Omental fat pad (tissue), 3 donors: ENCODE measurements at regions not wholly inside any gene's neighbourhood (a gene's known extent, or its start where the extent isn't known, plus 50 kb on each side); places are given as distances from the start of the nearest gene placed in this dataset.

ENCODE experiments used
- ATAC-seq: fragments of 150-250 bp; one replicate; pipeline ENCODE4 v1.9.1; 2016; ENCODE audit warnings: mild to moderate bottlenecking, moderate library complexity; ENCODE audit not compliant: low FRiP score
- DNase-seq: peaks from one replicate; pipeline ENCODE4 v3.0.0-alpha.2; 2019; ENCODE audit warnings: low spot score
- CTCF ChIP-seq, 3 donors: fragments of 450-650 bp; IDR thresholded peaks; one replicate each; pipeline ENCODE4 v1.5.1; 2016 to 2017; ENCODE audit warnings: antibody characterized with exemption in 3 of 3, mild to moderate bottlenecking in 3 of 3, moderate library complexity in 2 of 3

- DNase-seq: no peak
- no peak for TF ChIP-seq CTCF (IDR thresholded peaks at IDR 0.05)
- ATAC-seq: no peak
Observed at GRCh38 chr6:144932621-144933020, 647.5 kb downstream of the UTRN start.

- no peak for TF ChIP-seq CTCF (IDR thresholded peaks at IDR 0.05)
- ATAC-seq (no peak), DNase-seq (no peak)
Observed at GRCh38 chr6:144935181-144935580, 650.0 kb downstream of the UTRN start.

- DNase-seq (no peak), ATAC-seq (no peak)
- no peak for TF ChIP-seq CTCF (IDR thresholded peaks at IDR 0.05)
Observed at GRCh38 chr6:144935661-144936060, 650.5 kb downstream of the UTRN start.

- ATAC-seq (no peak), DNase-seq (no peak)
- TF ChIP-seq CTCF (IDR thresholded peaks at IDR 0.05): no peak
Observed at GRCh38 chr6:144936764-144937163, 651.6 kb downstream of the UTRN start.

- ATAC-seq: no peak
Observed at GRCh38 chr6:144939921-144940320, 654.8 kb downstream of the UTRN start.

GRCh38 chr6:144944106-144944505 is 659.0 kb downstream of the UTRN start:
- TF ChIP-seq CTCF (IDR thresholded peaks at IDR 0.05): no peak
- DNase-seq: no peak
- no peak for ATAC-seq

More at GRCh38 chr6:144939921-144940320, 654.8 kb downstream of the UTRN start:
- DNase-seq: no peak
- TF ChIP-seq CTCF (IDR thresholded peaks at IDR 0.05): no peak

- no peak for TF ChIP-seq CTCF (IDR thresholded peaks at IDR 0.05)
- ATAC-seq: no peak
- DNase-seq: no peak
Observed at GRCh38 chr6:144947398-144947976, 662.4 kb downstream of the UTRN start.
